Mesendoderm (in vitro differentiated cells): ENCODE measurements at regions not wholly inside any gene's neighbourhood (a gene's known extent, or its start where the extent isn't known, plus 50 kb on each side); places are given as distances from the start of the nearest gene placed in this dataset.

Source experiments
- DNase-seq: peaks from one replicate; pipeline ENCODE4 v3.0.0; 2013
- H2AK5ac ChIP-seq: 2 replicates; pipeline ENCODE4 v1.6.1; 2013; ENCODE audit warnings: low read length, inconsistent platforms
- H2BK120ac ChIP-seq: 2 replicates; pipeline ENCODE4 v1.6.1; 2013; ENCODE audit warnings: low read depth, mild to moderate bottlenecking, low read length, moderate library complexity, mixed read lengths
- H2BK15ac ChIP-seq: replicated peaks from 2 replicates; pipeline ENCODE4 v1.6.1; 2013; ENCODE audit warnings: low read depth, mild to moderate bottlenecking, moderate library complexity
- H2BK5ac ChIP-seq: 2 replicates; pipeline ENCODE4 v1.6.1; 2013; ENCODE audit warnings: low read length, inconsistent platforms
- H3K18ac ChIP-seq: 2 replicates; pipeline ENCODE4 v1.6.1; 2013; ENCODE audit warnings: mild to moderate bottlenecking, low read length, mixed read lengths
- H3K23ac ChIP-seq: one replicate; pipeline ENCODE4 v1.6.1; 2013; ENCODE audit warnings: low read length
- H3K27ac ChIP-seq: 2 replicates; pipeline ENCODE4 v1.5.1; 2013; ENCODE audit warnings: low read depth, mild to moderate bottlenecking, inconsistent platforms, low read length, moderate library complexity
- H3K27me3 ChIP-seq: 2 replicates; pipeline ENCODE4 v1.6.1; 2013; ENCODE audit warnings: low read length, control low read depth, mild to moderate bottlenecking, inconsistent platforms; ENCODE audit not compliant: insufficient read depth, poor library complexity
- H3K36me3 ChIP-seq: 2 replicates; pipeline ENCODE4 v1.6.1; 2013; ENCODE audit warnings: low read length, inconsistent platforms; ENCODE audit not compliant: control insufficient read depth, insufficient read depth
- H3K4ac ChIP-seq: one replicate; pipeline ENCODE4 v1.6.1; 2013; ENCODE audit warnings: low read depth, mild to moderate bottlenecking, low read length, moderate library complexity
- H3K4me1 ChIP-seq: 2 replicates; pipeline ENCODE4 v1.6.1; 2013; ENCODE audit warnings: low read depth, low read length, inconsistent platforms; ENCODE audit not compliant: control insufficient read depth
- H3K4me2 ChIP-seq: 2 replicates; pipeline ENCODE4 v1.6.1; 2013; ENCODE audit warnings: low read length
- H3K4me3 ChIP-seq: 2 replicates; pipeline ENCODE4 v1.5.1; 2013; ENCODE audit warnings: mild to moderate bottlenecking, low read length
- H3K56ac ChIP-seq: one replicate; pipeline ENCODE4 v1.6.1; 2013; ENCODE audit warnings: low read length
- H3K79me1 ChIP-seq: 2 replicates; pipeline ENCODE4 v1.6.1; 2013; ENCODE audit warnings: low read length, inconsistent platforms
- H3K79me2 ChIP-seq: 2 replicates; pipeline ENCODE4 v1.6.1; 2013; ENCODE audit warnings: mild to moderate bottlenecking, low read length; ENCODE audit not compliant: control insufficient read depth, insufficient read depth
- H3K9ac ChIP-seq: 2 replicates; pipeline ENCODE4 v1.6.1; 2013; ENCODE audit warnings: low read length, inconsistent platforms
- H4K5ac ChIP-seq: one replicate; pipeline ENCODE4 v1.6.1; 2013; ENCODE audit warnings: low read length
- H4K8ac ChIP-seq: one replicate; pipeline ENCODE4 v1.6.1; 2013; ENCODE audit warnings: low read depth, mild to moderate bottlenecking, control low read depth, low read length, moderate library complexity
- WGBS: extraction: QIAGEN DNeasy Blood & Tissue Kit; methylation state at CpG from one replicate; pipeline ENCODE4 v1.1.7; 2013; ENCODE audit warnings: low lambda C conversion rate, missing lambda C conversion rate; ENCODE audit not compliant: insufficient coverage; ENCODE audit errors: extremely low coverage; 5-methylcytosine and 5-hydroxymethylcytosine counted together

DNA sequence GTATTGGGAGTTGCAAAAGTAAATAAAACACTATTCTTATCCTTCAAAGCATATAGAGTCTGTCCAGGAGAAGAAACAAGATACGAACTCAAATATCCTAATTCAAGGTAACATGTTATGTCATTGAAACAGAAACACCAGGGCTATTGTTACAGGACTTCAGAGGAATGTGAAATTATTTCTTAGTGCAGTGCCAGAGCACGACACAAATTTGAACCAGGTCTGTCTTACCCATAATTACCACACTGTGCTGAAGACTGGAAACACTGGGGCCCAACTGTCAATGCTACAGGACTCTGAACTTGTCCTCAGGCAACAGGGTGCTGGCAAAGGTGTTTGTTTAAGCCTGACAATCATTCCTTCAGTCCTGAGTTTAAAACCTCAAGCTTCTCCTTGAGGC lies 633.6 kb upstream of the UBE2E2 start:
- Histone ChIP-seq H3K79me2 (no peaks in the 10 kb centered on the region), H3K36me3 (no peaks in the 10 kb centered on the region), H4K8ac (no peak overlapping the region), H4K5ac (no peak overlapping the region), H3K18ac (no peak overlapping the region), H3K79me1 (no peaks in the 10 kb centered on the region), H2BK15ac (no peak overlapping the region), H2BK120ac (no peak overlapping the region), H3K4me3 (no peak overlapping the region), H3K27ac (no peak overlapping the region), H3K56ac (no peak overlapping the region), H3K4me1 (no peaks in the 10 kb centered on the region), H2BK5ac (no peak overlapping the region), H2AK5ac (no peak overlapping the region), H3K4ac (no peak overlapping the region), H3K4me2 (no peak overlapping the region), H3K9ac (no peak overlapping the region), H3K27me3 (no peaks in the 10 kb centered on the region), H3K23ac (no peak overlapping the region)
- peak; percentile 11 for DNase-seq
- WGBS = no CpG with 5 or more reads among the region's 2 CpGs

DNA sequence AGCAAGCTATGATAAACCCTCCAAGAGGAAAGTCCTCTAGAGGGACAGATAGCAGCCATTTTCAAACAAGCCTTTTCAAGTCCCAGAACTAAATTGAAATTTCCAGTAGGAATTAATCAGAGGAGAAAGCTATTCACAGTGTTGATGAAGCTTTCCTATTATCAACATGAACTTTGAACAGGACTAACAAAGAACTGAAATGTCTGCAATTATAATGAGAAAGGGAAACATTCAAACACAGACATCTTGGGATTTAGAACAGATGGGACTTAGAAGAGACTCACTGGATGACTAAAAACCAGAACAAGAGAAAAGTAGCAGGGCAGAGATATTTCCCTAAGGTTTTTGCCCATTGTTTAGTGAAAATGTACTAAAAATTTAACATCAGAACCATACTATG lies 622.1 kb upstream of the UBE2E2 start:
- no peak overlapping the region for H3K27ac ChIP-seq
- no peak overlapping the region for H3K4ac ChIP-seq
- H4K5ac ChIP-seq = no peak overlapping the region
- no peak overlapping the region for H2AK5ac ChIP-seq
- H3K4me1 ChIP-seq = no peaks in the 10 kb centered on the region
- H2BK120ac ChIP-seq = no peak overlapping the region
- no peak overlapping the region for H3K4me2 ChIP-seq
- H3K27me3 ChIP-seq = no peaks in the 10 kb centered on the region
- H4K8ac ChIP-seq = no peak overlapping the region
- H3K18ac ChIP-seq = no peak overlapping the region
- no peak for DNase-seq
- no peak overlapping the region for H3K4me3 ChIP-seq
- H3K9ac ChIP-seq = no peak overlapping the region
- no peaks in the 10 kb centered on the region for H3K36me3 ChIP-seq
- no peak overlapping the region for H3K23ac ChIP-seq
- no peak overlapping the region for H2BK5ac ChIP-seq
- H3K56ac ChIP-seq = no peak overlapping the region
- H3K79me2 ChIP-seq = no peaks in the 10 kb centered on the region
- no peak overlapping the region for H2BK15ac ChIP-seq
- H3K79me1 ChIP-seq = no peaks in the 10 kb centered on the region

DNA sequence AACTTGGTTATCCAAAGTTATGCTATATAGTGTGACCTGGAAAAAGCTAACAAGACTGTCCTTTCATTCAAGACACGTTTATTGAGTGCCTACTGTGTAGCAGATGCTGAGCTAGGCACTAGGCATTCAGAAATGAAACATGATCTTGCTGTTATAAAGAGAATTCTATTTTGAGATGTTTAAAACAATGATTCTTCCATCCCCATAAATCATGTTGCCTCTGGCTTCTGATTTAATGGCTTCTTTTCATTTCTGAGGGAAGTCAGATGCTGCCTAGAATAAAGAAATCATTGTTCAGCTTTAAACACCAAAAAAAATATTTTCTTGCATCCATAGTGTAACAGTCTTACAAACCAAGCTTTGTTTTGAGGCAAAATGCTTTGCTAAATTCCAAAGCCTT lies 620.9 kb upstream of the UBE2E2 start:
- H3K4me1 ChIP-seq = no peaks in the 10 kb centered on the region
- no CpG with 5 or more reads among the region's 1 CpG for WGBS
- H3K4me2 ChIP-seq = no peak overlapping the region
- no peak overlapping the region for H3K27ac ChIP-seq
- no peaks in the 10 kb centered on the region for H3K27me3 ChIP-seq
- H3K36me3 ChIP-seq = no peaks in the 10 kb centered on the region
- DNase-seq = no peak
- no peak overlapping the region for H3K4me3 ChIP-seq
- no peaks in the 10 kb centered on the region for H3K79me2 ChIP-seq
- no peak overlapping the region for H3K23ac ChIP-seq
- H4K8ac ChIP-seq = no peak overlapping the region
- H3K4ac ChIP-seq = no peak overlapping the region
- no peak overlapping the region for H3K9ac ChIP-seq
- no peaks in the 10 kb centered on the region for H3K79me1 ChIP-seq
- no peak overlapping the region for H2BK5ac ChIP-seq
- no peak overlapping the region for H2BK15ac ChIP-seq
- H2AK5ac ChIP-seq = no peak overlapping the region
- H3K56ac ChIP-seq = no peak overlapping the region
- no peak overlapping the region for H3K18ac ChIP-seq
- H2BK120ac ChIP-seq = no peak overlapping the region
- H4K5ac ChIP-seq = no peak overlapping the region

DNA sequence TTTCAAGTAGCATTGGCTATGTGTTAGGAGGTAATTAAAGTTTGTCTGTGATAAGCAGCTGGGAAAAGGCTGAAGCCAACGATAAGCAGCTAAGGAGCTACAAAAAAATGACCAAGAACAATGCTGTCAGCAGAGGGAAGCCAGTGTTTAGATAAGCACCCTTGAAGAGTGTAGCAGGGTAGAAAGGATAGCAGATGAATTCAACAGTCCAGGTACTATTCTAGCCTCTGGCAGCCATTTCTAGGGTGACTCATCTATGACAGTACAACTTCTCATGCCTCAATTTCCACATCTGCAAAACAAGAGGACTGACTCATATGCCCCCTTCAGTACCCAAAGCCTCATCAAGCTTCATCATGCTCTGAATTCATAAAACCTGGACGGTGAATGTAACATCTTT lies 617.6 kb upstream of the UBE2E2 start:
- no peaks in the 10 kb centered on the region for H3K27me3 ChIP-seq
- no peak overlapping the region for H3K4me3 ChIP-seq
- H3K9ac ChIP-seq = no peak overlapping the region
- H3K79me1 ChIP-seq = no peaks in the 10 kb centered on the region
- H3K79me2 ChIP-seq = no peaks in the 10 kb centered on the region
- H2BK120ac ChIP-seq = no peak overlapping the region
- no peak overlapping the region for H3K23ac ChIP-seq
- no peak overlapping the region for H4K5ac ChIP-seq
- no peak overlapping the region for H2BK5ac ChIP-seq
- H3K18ac ChIP-seq = no peak overlapping the region
- no peaks in the 10 kb centered on the region for H3K36me3 ChIP-seq
- no peak overlapping the region for H3K56ac ChIP-seq
- H3K27ac ChIP-seq = no peak overlapping the region
- no peak overlapping the region for H3K4ac ChIP-seq
- H2BK15ac ChIP-seq = no peak overlapping the region
- WGBS = no CpG with 5 or more reads among the region's 2 CpGs
- H3K4me2 ChIP-seq = no peak overlapping the region
- no peak overlapping the region for H2AK5ac ChIP-seq
- H3K4me1 ChIP-seq = no peaks in the 10 kb centered on the region
- peak; percentile 53 for DNase-seq
- H4K8ac ChIP-seq = no peak overlapping the region

GRCh38 chr3:22585911-22586310 lies 617.2 kb upstream of the UBE2E2 start:
- H3K36me3 ChIP-seq = no peaks in the 10 kb centered on the region
- H2BK5ac ChIP-seq = no peak overlapping the region
- DNase-seq = no peak
- H4K5ac ChIP-seq = no peak overlapping the region
- H4K8ac ChIP-seq = no peak overlapping the region
- H3K79me2 ChIP-seq = no peaks in the 10 kb centered on the region
- no peak overlapping the region for H3K56ac ChIP-seq
- H3K27ac ChIP-seq = no peak overlapping the region
- no peak overlapping the region for H2BK15ac ChIP-seq
- H3K4ac ChIP-seq = no peak overlapping the region
- no peaks in the 10 kb centered on the region for H3K4me1 ChIP-seq
- no peak overlapping the region for H2AK5ac ChIP-seq
- no peak overlapping the region for H3K18ac ChIP-seq
- no peak overlapping the region for H3K4me3 ChIP-seq
- H3K27me3 ChIP-seq = no peaks in the 10 kb centered on the region
- WGBS = no CpG with 5 or more reads among the region's 2 CpGs
- H3K4me2 ChIP-seq = no peak overlapping the region
- H3K9ac ChIP-seq = no peak overlapping the region
- H3K23ac ChIP-seq = no peak overlapping the region
- no peak overlapping the region for H2BK120ac ChIP-seq
- H3K79me1 ChIP-seq = no peaks in the 10 kb centered on the region

- Histone ChIP-seq H3K4me2 (no peak overlapping the region), H2BK5ac (no peak overlapping the region), H2BK120ac (no peak overlapping the region), H3K4me3 (no peak overlapping the region), H3K79me1 (no peaks in the 10 kb centered on the region), H3K4ac (no peak overlapping the region), H3K27ac (no peak overlapping the region), H3K18ac (no peak overlapping the region), H2AK5ac (no peak overlapping the region), H3K27me3 (no peaks in the 10 kb centered on the region), H3K79me2 (no peaks in the 10 kb centered on the region), H3K9ac (no peak overlapping the region), H4K8ac (no peak overlapping the region), H3K56ac (no peak overlapping the region), H3K36me3 (no peaks in the 10 kb centered on the region), H2BK15ac (no peak overlapping the region), H4K5ac (no peak overlapping the region), H3K4me1 (no peaks in the 10 kb centered on the region), H3K23ac (no peak overlapping the region)
- no CpG with 5 or more reads among the region's 7 CpGs for WGBS
- DNase-seq = peak; percentile 37
Measured at GRCh38 chr3:22587446-22587845, 615.7 kb upstream of the UBE2E2 start.
